Muscle layer of duodenum (tissue), 2 donors: ENCODE measurements at regions not wholly inside any gene's neighbourhood (a gene's known extent, or its start where the extent isn't known, plus 50 kb on each side); places are given as distances from the start of the nearest gene placed in this dataset.
"Not testable (repeated sequence)": the region's sequence is repeated elsewhere in the genome, so short reads cannot be mapped to it uniquely, and the experiment has no call there.

Experiments used
- H3K27ac ChIP-seq: one replicate; pipeline ENCODE4 v1.7.0; 2013; ENCODE audit warnings: mild to moderate bottlenecking, low read length
- H3K27me3 ChIP-seq: one replicate; pipeline ENCODE4 v1.7.0; 2013; ENCODE audit warnings: low read depth, mild to moderate bottlenecking, control low read depth, low read length
- H3K36me3 ChIP-seq, 2 donors: one replicate each; pipeline ENCODE4 v1.7.0; 2013; ENCODE audit warnings: low read length in 2 of 2, control low read depth in 1 of 2, mild to moderate bottlenecking in 1 of 2; ENCODE audit not compliant: insufficient read depth in 2 of 2, control insufficient read depth in 1 of 2
- H3K4me1 ChIP-seq, 2 donors: one replicate each; pipeline ENCODE4 v1.7.0; 2013; ENCODE audit warnings: low read length in 2 of 2, mild to moderate bottlenecking in 2 of 2, control low read depth in 1 of 2, moderate library complexity in 1 of 2; ENCODE audit not compliant: insufficient read depth in 2 of 2, control insufficient read depth in 1 of 2
- H3K4me3 ChIP-seq, 2 donors: one replicate each; pipeline ENCODE4 v1.7.0; 2013; ENCODE audit warnings: low read length in 2 of 2, low read depth in 1 of 2, mild to moderate bottlenecking in 1 of 2
- H3K9me3 ChIP-seq, 2 donors: one replicate each; pipeline ENCODE4 v1.7.0; 2013; ENCODE audit warnings: low read length in 2 of 2, control low read depth in 1 of 2, mild to moderate bottlenecking in 1 of 2; ENCODE audit not compliant: control insufficient read depth in 1 of 2
- donor health status: healthy.

DNA sequence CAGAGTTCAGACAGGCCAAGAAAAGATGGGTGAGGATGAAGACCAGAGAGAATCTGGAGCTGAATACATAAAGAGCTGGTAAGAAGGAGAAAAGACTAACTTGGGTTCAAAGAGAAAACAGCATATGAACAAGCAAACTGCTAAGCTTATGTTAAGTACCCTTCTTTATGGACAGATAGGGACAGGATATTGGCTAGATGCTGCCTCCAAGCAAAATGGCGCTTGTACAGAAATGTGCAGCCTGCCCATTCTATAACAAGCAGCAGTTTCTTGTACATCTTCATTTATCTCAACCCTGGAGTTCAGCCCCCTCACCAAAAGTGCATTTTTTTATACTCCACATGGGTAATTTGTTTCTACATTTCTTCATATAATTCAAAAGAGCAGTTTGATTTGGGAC, 184.5 kb downstream of the RMST start:
- H3K9me3 ChIP-seq: no peaks in the 10 kb centered on the region

DNA sequence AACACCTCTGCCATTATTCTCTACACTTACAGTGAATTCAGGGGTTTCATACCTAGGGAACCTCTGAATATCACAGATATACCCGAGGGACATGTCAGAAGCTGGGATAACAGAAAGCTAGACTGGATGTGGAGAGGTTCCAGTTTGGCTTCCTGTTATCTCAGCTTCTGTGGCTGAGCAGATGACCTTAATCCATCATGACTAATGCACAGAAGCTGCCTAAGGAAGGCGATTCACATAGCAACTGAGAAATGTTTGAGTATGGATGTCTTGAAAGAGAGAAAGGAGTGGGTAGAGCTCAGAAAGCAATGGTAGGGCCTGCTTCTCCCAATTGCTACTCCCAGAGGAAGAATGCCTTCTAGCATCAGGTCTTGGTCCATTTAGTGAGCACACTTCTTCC, 187.6 kb downstream of the RMST start:
- Histone ChIP-seq H3K9me3 (no peaks in the 10 kb centered on the region), H3K27ac (no peak overlapping the region), H3K36me3 (no peaks in the 10 kb centered on the region), H3K4me1 (no peaks in the 10 kb centered on the region), H3K4me3 (no peak overlapping the region), H3K27me3 (no peaks in the 10 kb centered on the region)

More for the DNA sequence above, 184.5 kb downstream of the RMST start:
- no peaks in the 10 kb centered on the region for H3K27me3 ChIP-seq
- no peaks in the 10 kb centered on the region for H3K4me1 ChIP-seq
- no peak overlapping the region for H3K27ac ChIP-seq
- H3K4me3 ChIP-seq: no peak overlapping the region
- no peaks in the 10 kb centered on the region for H3K36me3 ChIP-seq

DNA sequence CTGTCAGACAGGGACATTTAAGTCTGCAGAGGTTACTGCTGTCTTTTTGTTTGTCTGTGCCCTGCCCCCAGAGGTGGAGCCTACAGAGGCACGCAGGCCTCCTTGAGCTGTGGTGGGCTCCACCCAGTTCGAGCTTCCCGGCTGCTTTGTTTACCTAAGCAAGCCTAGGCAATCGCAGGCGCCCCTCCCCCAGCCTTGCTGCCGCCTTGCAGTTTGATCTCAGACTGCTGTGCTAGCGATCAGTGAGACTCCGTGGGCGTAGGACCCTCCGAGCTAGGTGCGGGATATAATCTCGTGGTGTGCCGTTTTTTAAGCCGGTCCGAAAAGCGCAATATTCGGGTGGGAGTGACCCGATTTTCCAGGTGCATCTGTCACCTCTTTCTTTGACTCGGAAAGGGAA, 193.9 kb downstream of the RMST start:
- not testable (repeated sequence) for H3K27me3 ChIP-seq, H3K4me3 ChIP-seq, H3K9me3 ChIP-seq

DNA sequence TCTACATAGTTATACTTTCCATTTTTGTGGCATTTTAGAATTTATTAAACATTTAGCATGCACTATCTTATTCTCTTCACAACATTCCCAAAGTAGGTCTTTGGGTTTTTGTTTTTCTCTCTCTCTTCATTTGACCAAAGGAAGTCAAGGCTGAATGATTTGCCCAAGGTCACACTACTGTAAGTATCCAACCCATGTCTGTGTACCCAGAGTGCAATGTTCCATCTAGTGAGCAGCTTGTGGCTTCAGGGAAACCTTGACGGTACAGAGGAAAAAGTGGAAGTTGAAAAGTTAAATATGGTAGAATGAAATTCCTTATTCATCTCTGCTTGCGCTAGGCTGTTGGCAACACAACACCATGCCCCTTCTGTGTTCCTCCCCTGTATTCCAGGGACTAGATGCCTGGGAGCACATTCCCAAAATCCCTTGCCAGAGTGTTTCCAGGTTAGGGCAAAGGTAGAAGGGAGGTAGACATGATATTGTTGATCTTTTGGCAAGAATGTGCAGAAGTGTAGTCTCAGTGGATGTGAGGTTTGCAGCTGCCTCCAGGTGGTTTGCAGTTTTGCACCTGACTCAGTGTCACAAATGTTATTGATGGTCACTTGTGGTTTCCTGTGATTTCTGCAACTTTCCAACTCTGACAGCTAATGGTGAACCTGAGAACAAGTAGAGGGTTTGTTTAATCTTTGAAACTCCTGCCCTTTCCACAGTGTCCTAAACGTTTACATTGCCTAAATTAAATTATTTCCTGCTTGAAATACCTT, 196.7 kb downstream of the RMST start:
- H3K4me3 ChIP-seq: no peak overlapping the region
- H3K4me1 ChIP-seq: no peaks in the 10 kb centered on the region
- no peaks in the 10 kb centered on the region for H3K27me3 ChIP-seq
- no peaks in the 10 kb centered on the region for H3K36me3 ChIP-seq
- no peak overlapping the region for H3K27ac ChIP-seq
- H3K9me3 ChIP-seq: no peaks in the 10 kb centered on the region

More for the DNA sequence above, 193.9 kb downstream of the RMST start:
- H3K27ac ChIP-seq, H3K36me3 ChIP-seq, H3K4me1 ChIP-seq: not testable (repeated sequence)

DNA sequence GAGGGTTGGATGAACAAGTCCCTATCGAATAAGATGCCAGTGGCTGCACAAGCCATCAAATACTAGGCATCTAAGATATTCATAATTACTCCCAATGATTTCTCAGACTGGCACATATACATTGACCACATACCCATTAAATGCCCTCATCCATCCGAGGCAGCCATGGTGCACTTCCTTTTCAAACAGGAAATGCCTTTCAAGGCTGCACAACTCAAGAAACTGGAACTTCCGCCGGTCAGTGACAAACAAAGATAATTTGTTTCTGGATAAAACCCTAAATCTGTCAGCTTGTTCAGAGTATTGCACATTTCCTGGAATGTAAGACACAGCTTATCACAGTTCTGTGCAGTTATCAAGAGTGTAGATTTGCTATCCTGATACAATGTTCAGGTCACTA, 203.7 kb downstream of the RMST start:
- Histone ChIP-seq H3K27ac (no peak overlapping the region), H3K4me3 (no peak overlapping the region), H3K9me3 (no peaks in the 10 kb centered on the region), H3K4me1 (no peaks in the 10 kb centered on the region), H3K27me3 (no peaks in the 10 kb centered on the region), H3K36me3 (no peaks in the 10 kb centered on the region)

DNA sequence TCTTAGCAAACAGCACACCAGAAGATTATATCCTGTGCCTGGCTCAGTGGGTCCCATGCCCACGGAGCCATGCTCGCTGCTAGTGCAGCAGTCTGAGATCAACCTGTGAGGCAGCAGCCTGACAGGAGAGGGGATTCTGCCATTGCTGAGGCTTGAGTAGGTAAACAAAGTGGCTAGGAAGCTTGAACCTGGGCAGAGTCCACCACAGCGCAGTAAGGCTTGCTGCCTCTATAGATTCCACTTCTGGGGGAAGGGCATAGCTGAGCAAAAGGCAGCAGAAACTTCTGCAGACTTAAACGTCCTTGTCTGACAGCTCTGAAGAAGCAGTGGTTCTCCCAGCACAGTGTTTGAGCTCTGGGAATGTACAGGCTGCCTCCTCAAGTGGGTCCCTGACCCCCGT, 210.3 kb downstream of the RMST start:
- H3K27ac ChIP-seq: no peak overlapping the region
- H3K4me3 ChIP-seq: no peak overlapping the region
- H3K9me3 ChIP-seq: no peaks in the 10 kb centered on the region
- no peaks in the 10 kb centered on the region for H3K36me3 ChIP-seq
- no peaks in the 10 kb centered on the region for H3K4me1 ChIP-seq
- no peaks in the 10 kb centered on the region for H3K27me3 ChIP-seq

DNA sequence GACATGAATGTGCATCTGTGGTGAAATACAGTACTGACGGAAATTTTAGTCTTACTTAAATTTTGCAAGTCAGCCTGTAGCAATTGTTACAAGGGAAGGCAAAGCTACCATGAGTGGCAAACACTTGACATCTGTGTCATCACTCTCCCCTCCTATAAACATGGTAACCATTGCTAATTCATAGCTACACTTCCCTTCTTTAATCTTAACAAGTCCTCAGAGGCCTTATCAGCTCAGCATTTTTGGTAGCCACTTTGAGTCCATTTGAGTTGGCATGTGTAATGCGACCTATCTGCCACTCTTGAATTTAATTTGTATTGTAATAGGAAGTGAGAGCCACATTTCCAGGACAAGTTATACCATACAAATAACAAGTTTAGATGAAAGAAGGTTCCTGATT, 218.1 kb downstream of the RMST start:
- Histone ChIP-seq H3K27me3 (no peaks in the 10 kb centered on the region), H3K9me3 (no peaks in the 10 kb centered on the region), H3K36me3 (no peaks in the 10 kb centered on the region), H3K27ac (no peak overlapping the region), H3K4me3 (no peak overlapping the region), H3K4me1 (no peaks in the 10 kb centered on the region)

DNA sequence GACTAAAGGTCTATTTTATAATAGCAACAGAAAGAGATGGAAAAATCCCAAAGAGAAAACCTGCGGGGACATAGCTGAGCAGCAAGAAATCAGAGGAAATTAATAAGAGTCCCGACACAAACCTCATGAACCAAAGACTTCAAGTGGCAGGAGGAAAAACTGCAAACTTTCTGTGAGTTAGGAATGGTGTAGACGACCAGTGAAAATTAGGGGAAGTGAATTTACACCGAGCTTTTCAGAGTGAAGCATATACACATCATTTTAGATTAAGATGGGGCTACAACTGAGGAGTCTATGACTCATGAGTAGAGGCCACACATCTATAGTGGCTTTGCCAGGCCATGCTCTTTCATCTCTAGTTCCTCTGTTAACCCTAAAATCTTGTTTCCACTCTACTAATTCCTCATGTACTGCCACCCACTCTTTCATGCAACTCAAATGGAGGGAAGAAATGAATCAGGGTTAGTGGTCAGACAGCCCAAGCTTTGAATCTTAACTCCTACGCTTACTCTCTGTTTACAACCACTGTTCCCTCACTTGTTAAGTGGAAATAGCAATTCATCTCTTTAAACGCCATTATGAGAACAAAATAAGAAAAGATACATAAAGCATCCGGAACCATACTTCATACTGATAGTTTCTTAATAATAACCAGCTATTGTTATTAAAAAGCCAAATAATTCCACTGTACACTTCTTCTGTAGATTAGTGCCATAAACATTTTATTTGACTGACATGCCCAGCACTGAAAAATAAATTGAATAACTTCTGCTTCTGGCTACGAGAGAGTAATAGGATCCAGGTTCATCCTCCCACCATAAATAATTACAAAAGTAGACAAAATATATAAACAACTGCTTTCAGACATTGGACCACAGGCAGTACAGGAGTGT, 219.3 kb downstream of the RMST start:
- Histone ChIP-seq H3K27ac (no peak overlapping the region), H3K36me3 (no peaks in the 10 kb centered on the region), H3K9me3 (no peaks in the 10 kb centered on the region), H3K27me3 (no peaks in the 10 kb centered on the region), H3K4me1 (no peaks in the 10 kb centered on the region), H3K4me3 (no peak overlapping the region)

DNA sequence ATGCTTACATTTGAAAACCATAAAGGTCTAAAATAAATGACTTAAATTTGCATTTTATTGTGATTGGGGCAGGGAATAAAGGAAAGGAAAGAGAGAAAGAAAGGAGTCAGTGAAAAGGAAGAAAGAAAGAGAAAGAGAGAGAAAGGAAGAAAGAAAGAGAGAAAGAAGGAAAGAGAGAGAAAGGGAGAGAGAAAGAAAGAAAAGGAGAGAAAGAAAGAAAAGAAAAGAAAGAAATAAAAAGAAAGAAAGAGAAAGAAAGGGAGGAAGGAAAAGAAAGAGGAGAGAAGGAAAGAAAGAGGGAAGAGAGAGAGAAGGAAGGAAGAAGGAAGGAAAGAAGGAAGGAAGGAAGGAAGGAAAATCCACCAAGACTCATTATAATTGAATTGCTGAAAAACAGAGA, 222.8 kb downstream of the RMST start:
- Histone ChIP-seq H3K9me3 (no peaks in the 10 kb centered on the region), H3K4me1 (no peaks in the 10 kb centered on the region), H3K27me3 (no peaks in the 10 kb centered on the region), H3K4me3 (no peak overlapping the region), H3K27ac (no peak overlapping the region), H3K36me3 (no peaks in the 10 kb centered on the region)

DNA sequence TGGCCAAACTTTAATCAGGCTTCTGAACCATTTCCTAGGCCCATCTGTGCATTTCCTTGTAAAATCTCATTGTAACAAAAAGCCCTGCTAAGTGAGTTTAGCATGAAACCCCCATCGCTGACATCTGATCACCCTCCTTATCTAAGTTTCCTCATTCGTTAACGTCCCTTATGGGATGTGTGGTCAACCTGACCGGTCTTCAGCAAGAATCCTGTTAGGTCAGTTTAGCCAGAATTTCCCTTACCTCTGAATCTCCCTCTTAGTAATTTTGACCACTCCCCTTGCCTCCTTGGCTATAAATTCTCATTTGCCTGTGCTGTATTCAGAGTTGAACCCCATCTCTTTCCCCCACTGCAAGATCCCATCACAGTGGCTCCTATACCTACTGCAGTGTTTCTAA, 239.3 kb downstream of the RMST start:
- no peak overlapping the region for H3K4me3 ChIP-seq

DNA sequence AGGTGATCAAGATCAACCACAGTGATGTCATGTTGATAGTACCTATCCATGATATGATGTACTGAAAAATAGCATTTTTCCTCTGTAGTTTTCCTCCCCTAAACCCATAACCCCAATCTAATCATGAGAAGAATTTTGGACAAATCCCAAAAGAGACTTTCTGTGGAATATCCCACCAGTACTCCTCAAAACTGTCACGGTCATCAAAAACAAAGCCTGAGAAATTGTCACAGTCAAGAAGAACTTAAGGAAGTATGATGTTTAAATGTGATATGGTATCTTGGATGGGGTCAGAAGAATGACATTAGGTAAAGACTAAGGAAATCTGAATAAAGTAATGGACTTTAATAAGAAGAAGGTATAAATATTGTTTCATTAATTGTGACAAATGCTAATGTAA, 248.8 kb downstream of the RMST start:
- H3K27ac ChIP-seq: no peak overlapping the region
- H3K4me1 ChIP-seq: no peaks in the 10 kb centered on the region
- H3K9me3 ChIP-seq: no peaks in the 10 kb centered on the region

More for the DNA sequence above, 239.3 kb downstream of the RMST start:
- Histone ChIP-seq H3K27me3 (no peaks in the 10 kb centered on the region), H3K4me1 (no peaks in the 10 kb centered on the region), H3K36me3 (no peaks in the 10 kb centered on the region), H3K27ac (no peak overlapping the region), H3K9me3 (peaks cover 0 to 3% of the 10 kb centered on the region in 2 donors)

More for the DNA sequence above, 248.8 kb downstream of the RMST start:
- H3K4me3 ChIP-seq: no peak overlapping the region
- no peaks in the 10 kb centered on the region for H3K27me3 ChIP-seq
- H3K36me3 ChIP-seq: no peaks in the 10 kb centered on the region
